ENCODE measurements at regions not wholly inside any gene's neighbourhood (a gene's known extent, or its start where the extent isn't known, plus 50 kb on each side); places are given as distances from the start of the nearest gene placed in this dataset.

GRCh38 chr15:26442680-26443079 lies 330.2 kb downstream of the GABRB3 start:
- no peak for TF ChIP-seq CTCF (IDR thresholded peaks at IDR 0.05 in 8 of 11, conservative IDR thresholded peaks at IDR 0.05 in 3 of 11)
- no peak for TF ChIP-seq POLR2AphosphoS5 (IDR thresholded peaks at IDR 0.05)
